Liver (tissue), 8 donors: ENCODE measurements at regions not wholly inside any gene's neighbourhood (a gene's known extent, or its start where the extent isn't known, plus 50 kb on each side); places are given as distances from the start of the nearest gene placed in this dataset.

Experiments
- DNase-seq: peaks from one replicate; pipeline ENCODE4 v3.0.0-alpha.2; 2017; ENCODE audit warnings: low spot score
- H3K27ac ChIP-seq, 2 donors: one replicate each; pipeline ENCODE4 v1.7.0; 2013; ENCODE audit warnings: inconsistent platforms in 2 of 2, low read length in 2 of 2, control low read depth in 1 of 2, low read depth in 1 of 2, mild to moderate bottlenecking in 1 of 2
- H3K27me3 ChIP-seq, 4 donors: one replicate each; pipeline versions ENCODE4 v1.6.1 to v1.7.0; 2013; ENCODE audit warnings: low read length in 3 of 4, inconsistent platforms in 1 of 4, mild to moderate bottlenecking in 1 of 4, moderate library complexity in 1 of 4; ENCODE audit not compliant: control insufficient read depth in 4 of 4, insufficient read depth in 4 of 4
- H3K36me3 ChIP-seq, 4 donors: one replicate each; pipeline versions ENCODE4 v1.6.1 to v1.7.0; 2013; ENCODE audit warnings: low read length in 3 of 4, mild to moderate bottlenecking in 3 of 4, low read depth in 1 of 4, moderate library complexity in 1 of 4; ENCODE audit not compliant: control insufficient read depth in 4 of 4, insufficient read depth in 3 of 4
- H3K4me1 ChIP-seq, 4 donors: one replicate each; pipeline versions ENCODE4 v1.6.1 to v1.7.0; 2013; ENCODE audit warnings: low read length in 3 of 4, mild to moderate bottlenecking in 3 of 4, moderate library complexity in 1 of 4; ENCODE audit not compliant: control insufficient read depth in 4 of 4, insufficient read depth in 4 of 4
- H3K4me3 ChIP-seq, 3 donors: one replicate each; pipeline versions ENCODE4 v1.6.1 to v1.7.0; 2013; ENCODE audit warnings: low read length in 3 of 3, control low read depth in 1 of 3, low read depth in 1 of 3, mild to moderate bottlenecking in 1 of 3
- H3K9ac ChIP-seq, 2 donors: one replicate each; pipeline ENCODE4 v1.7.0; 2013; ENCODE audit warnings: low read length in 2 of 2, mild to moderate bottlenecking in 2 of 2, moderate library complexity in 2 of 2, control low read depth in 1 of 2, low read depth in 1 of 2
- H3K9me3 ChIP-seq, 4 donors: one replicate each; pipeline versions ENCODE4 v1.6.1 to v1.7.0; 2013; ENCODE audit warnings: low read length in 3 of 4; ENCODE audit not compliant: control insufficient read depth in 4 of 4
- ATF3 ChIP-seq: IDR thresholded peaks from 2 replicates; pipeline ENCODE4 v1.6.1; 2016; ENCODE audit warnings: antibody characterized with exemption
- CTCF ChIP-seq: fragments of 150-350 bp; IDR thresholded peaks from 2 replicates; pipeline ENCODE4 v1.5.1; 2017; ENCODE audit warnings: improper control_type of control experiment, low read depth, low read length; ENCODE audit not compliant: missing input control
- EGR1 ChIP-seq, 2 donors: IDR thresholded peaks; 2 replicates each; pipeline ENCODE4 v1.6.1; 2016 to 2018; ENCODE audit warnings: antibody characterized with exemption in 2 of 2, low read depth in 2 of 2
- FOXA1 ChIP-seq: IDR thresholded peaks from 2 replicates; pipeline ENCODE4 v1.6.1; 2016; ENCODE audit warnings: antibody characterized with exemption
- FOXA2 ChIP-seq: IDR thresholded peaks from 2 replicates; pipeline ENCODE4 v1.6.1; 2016; ENCODE audit warnings: antibody characterized with exemption
- GABPA ChIP-seq, 2 donors: IDR thresholded peaks in 1 of 2; conservative IDR thresholded peaks in 1 of 2; 2 replicates each; pipeline ENCODE4 v1.6.1; 2016; ENCODE audit warnings: antibody characterized with exemption in 2 of 2, mild to moderate bottlenecking in 1 of 2, moderate library complexity in 1 of 2
- HNF4A ChIP-seq, 2 donors: conservative IDR thresholded peaks; 2 replicates each; pipeline ENCODE4 v1.6.1; 2016; ENCODE audit warnings: antibody characterized with exemption in 2 of 2, mild to moderate bottlenecking in 2 of 2
- HNF4G ChIP-seq: IDR thresholded peaks from 2 replicates; pipeline ENCODE4 v1.6.1; 2016; ENCODE audit warnings: antibody characterized with exemption
- JUND ChIP-seq, 2 donors: IDR thresholded peaks; 2 replicates each; pipeline ENCODE4 v1.6.1; 2016; ENCODE audit warnings: antibody characterized with exemption in 2 of 2
- MAX ChIP-seq: IDR thresholded peaks from 2 replicates; pipeline ENCODE4 v1.6.1; 2016; ENCODE audit warnings: antibody characterized with exemption
- NR2F2 ChIP-seq: IDR thresholded peaks from 2 replicates; pipeline ENCODE4 v1.6.1; 2016; ENCODE audit warnings: antibody characterized with exemption
- RAD21 ChIP-seq, 2 donors: IDR thresholded peaks; 2 replicates each; pipeline ENCODE4 v1.6.1; 2016; ENCODE audit warnings: antibody characterized with exemption in 2 of 2, mild to moderate bottlenecking in 2 of 2
- REST ChIP-seq: IDR thresholded peaks from 2 replicates; pipeline ENCODE4 v1.6.1; 2016; ENCODE audit warnings: antibody characterized with exemption, mild to moderate bottlenecking
- RXRA ChIP-seq, 2 donors: IDR thresholded peaks; 2 replicates each; pipeline ENCODE4 v1.6.1; 2017 to 2018; ENCODE audit warnings: antibody characterized with exemption in 2 of 2, mild to moderate bottlenecking in 1 of 2
- SP1 ChIP-seq: IDR thresholded peaks from 2 replicates; pipeline ENCODE4 v1.6.1; 2018; ENCODE audit warnings: antibody characterized with exemption, mild to moderate bottlenecking
- TAF1 ChIP-seq: conservative IDR thresholded peaks from 2 replicates; pipeline ENCODE4 v1.6.1; 2016; ENCODE audit warnings: antibody characterized with exemption, mild to moderate bottlenecking
- YY1 ChIP-seq: IDR thresholded peaks from 2 replicates; pipeline ENCODE4 v1.6.1; 2016; ENCODE audit warnings: antibody characterized with exemption, mild to moderate bottlenecking
- ZBTB33 ChIP-seq: IDR thresholded peaks from 2 replicates; pipeline ENCODE4 v1.6.1; 2016; ENCODE audit warnings: antibody characterized with exemption
- WGBS: extraction: QIAGEN DNeasy Blood & Tissue Kit; methylation state at CpG from one replicate; pipeline ENCODE4 v1.1.7; 2013; 5-methylcytosine and 5-hydroxymethylcytosine counted together
- donor health status: healthy.
- donor health status: healthy.
- donor health status: healthy.
- donor health status: healthy.
- donor health status: healthy.

GRCh38 chr7:112877691-112878460 lies 87.7 kb upstream of the TMEM168 start:
- no peaks in the 10 kb centered on the region for H3K36me3 ChIP-seq
- no peaks in the 10 kb centered on the region for H3K9me3 ChIP-seq
- no peaks in the 10 kb centered on the region for H3K4me1 ChIP-seq
- no peak overlapping the region for H3K27ac ChIP-seq
- H3K9ac ChIP-seq, result no peak overlapping the region
- no peak for TF ChIP-seq TAF1
- no peak for TF ChIP-seq FOXA2
- TF ChIP-seq ATF3, result no peak
- no peak for TF ChIP-seq EGR1 (IDR thresholded peaks at IDR 0.05; ENCODE audit: low read depth in 2 of 2)
- TF ChIP-seq HNF4A (conservative IDR thresholded peaks at IDR 0.05), result no peak
- no peak for TF ChIP-seq REST
- no peak for TF ChIP-seq RAD21 (IDR thresholded peaks at IDR 0.05)
- TF ChIP-seq GABPA (IDR thresholded peaks at IDR 0.05 in 1 of 2, conservative IDR thresholded peaks at IDR 0.05 in 1 of 2), result no peak
- TF ChIP-seq YY1, result no peak
- TF ChIP-seq JUND (IDR thresholded peaks at IDR 0.05), result no peak
- no peak for TF ChIP-seq MAX
- no peak for TF ChIP-seq RXRA (IDR thresholded peaks at IDR 0.05)
- no peak for TF ChIP-seq FOXA1
- TF ChIP-seq HNF4G, result no peak
- no peak for TF ChIP-seq SP1
- TF ChIP-seq ZBTB33, result no peak
- no peak for TF ChIP-seq CTCF
- TF ChIP-seq NR2F2, result no peak
- H3K4me3 ChIP-seq, result no peak overlapping the region
- DNase-seq, result no peak
- no peaks in the 10 kb centered on the region for H3K27me3 ChIP-seq
- WGBS, result 92% methylated on average over 7 of the region's 7 CpGs
